Kidney (tissue), 13 donors: ENCODE measurements at regions not wholly inside any gene's neighbourhood (a gene's known extent, or its start where the extent isn't known, plus 50 kb on each side); places are given as distances from the start of the nearest gene placed in this dataset.

ENCODE experiments used
- DNase-seq, 5 donors: peaks; one replicate each; pipeline ENCODE4 v3.0.0-alpha.2; 2013 to 2020
- FAIRE-seq: peaks from 2 replicates; lab custom pipeline; 2012; peaks lifted over from hg19 to GRCh38; lab: Jason Lieb, UNC
- H3K27ac ChIP-seq, 2 donors: one replicate each; pipeline ENCODE4 v1.7.0; 2013; ENCODE audit warnings: low read depth in 2 of 2, low read length in 2 of 2, inconsistent platforms in 1 of 2
- H3K27me3 ChIP-seq: one replicate; pipeline ENCODE4 v1.7.1; 2013; ENCODE audit warnings: low read length, inconsistent platforms; ENCODE audit not compliant: control insufficient read depth, insufficient read depth
- H3K36me3 ChIP-seq, 3 donors: one replicate each; pipeline versions ENCODE4 v1.7.0 to v1.7.1; 2013; ENCODE audit warnings: low read length in 3 of 3, control low read depth in 1 of 3, inconsistent platforms in 1 of 3; ENCODE audit not compliant: insufficient read depth in 3 of 3, control insufficient read depth in 2 of 3
- H3K4me1 ChIP-seq, 3 donors: one replicate each; pipeline versions ENCODE4 v1.7.0 to v1.7.1; 2013; ENCODE audit warnings: low read length in 3 of 3, inconsistent platforms in 1 of 3, low read depth in 1 of 3; ENCODE audit not compliant: control insufficient read depth in 2 of 3, insufficient read depth in 2 of 3
- H3K4me3 ChIP-seq, 3 donors: one replicate each; pipeline versions ENCODE4 v1.7.0 to v1.8.1; 2013; ENCODE audit warnings: low read length in 3 of 3, control low read depth in 1 of 3, inconsistent platforms in 1 of 3
- H3K9ac ChIP-seq, 3 donors: one replicate each; pipeline versions ENCODE4 v1.7.0 to v1.7.1; 2013; ENCODE audit warnings: low read length in 3 of 3, control low read depth in 1 of 3, inconsistent platforms in 1 of 3
- H3K9me3 ChIP-seq, 3 donors: one replicate each; pipeline versions ENCODE4 v1.7.0 to v1.7.1; 2013; ENCODE audit warnings: low read length in 3 of 3, control low read depth in 1 of 3, inconsistent platforms in 1 of 3; ENCODE audit not compliant: control insufficient read depth in 2 of 3, insufficient read depth in 1 of 3
- intact Hi-C: fragments of 100-400 bp; cut with DNase I; formaldehyde crosslinking; loops from one replicate; pipeline ENCODE4 v1.11.1; 2022
- TF ChIP-seq, protein P1 (sequence below): IDR thresholded peaks from 3 replicates; pipeline ENCODE4 v1.5.1; 2012; ENCODE audit warnings: mild to moderate bottlenecking, moderate library complexity, borderline replicate concordance; ENCODE audit not compliant: insufficient read depth; ENCODE audit errors: extremely low read depth
- donor health status: control.
- donor health status: control.
- donor health status: control.
- donor health status: control.
- donor health status: control.
- donor health status: DM: yes; HTN: yes; CAD: no.
- donor health status: Normal renal cell carcinoma (clear cell type).

DNA sequence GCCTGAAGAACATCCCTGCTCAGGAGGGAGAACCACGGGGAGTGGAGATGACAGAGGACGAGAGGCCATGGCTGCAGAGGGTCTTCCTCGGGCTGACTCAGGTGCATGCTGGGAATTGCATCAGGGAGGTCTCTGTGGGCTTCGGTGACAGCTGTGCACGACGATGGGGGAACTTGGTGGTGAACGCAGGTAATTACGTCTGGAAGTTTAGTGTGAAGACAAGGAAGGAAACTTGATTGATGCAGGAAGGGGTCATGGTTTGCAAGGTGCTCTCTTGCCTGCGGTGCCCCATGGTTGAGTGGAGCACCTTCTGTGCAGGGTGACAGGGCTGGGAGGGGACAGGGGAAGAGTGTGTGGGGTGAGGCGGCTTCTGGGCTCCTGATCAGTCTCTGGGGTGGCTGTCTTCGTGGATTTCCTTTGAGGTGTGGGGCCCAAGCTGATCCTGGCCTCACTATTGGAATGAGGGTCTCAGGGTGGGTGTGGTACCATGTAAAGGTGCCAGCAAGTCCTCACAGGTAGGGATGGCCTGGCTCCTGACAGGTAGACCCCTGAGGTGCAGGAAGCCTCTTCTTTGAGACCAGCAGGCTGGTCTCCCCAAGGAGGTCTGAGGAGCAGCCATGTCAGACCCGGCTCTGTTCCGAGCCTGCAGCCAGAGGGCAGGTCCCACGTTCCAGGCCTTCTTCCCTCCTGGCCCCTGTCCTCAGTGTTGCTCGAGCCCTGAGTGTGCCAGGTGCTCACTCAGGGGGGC, 1020.1 kb downstream of the TBC1D22A start:
- Histone ChIP-seq H3K36me3 (no peaks in the 10 kb centered on the region), H3K4me3 (no peak overlapping the region), H3K4me1 (no peaks in the 10 kb centered on the region), H3K9me3 (peaks cover 0 to 2% (median 2%) of the 10 kb centered on the region in 3 donors), H3K27ac (no peak overlapping the region), H3K27me3 (no peaks in the 10 kb centered on the region), H3K9ac (no peak overlapping the region)
- TF ChIP-seq, protein P1, sequence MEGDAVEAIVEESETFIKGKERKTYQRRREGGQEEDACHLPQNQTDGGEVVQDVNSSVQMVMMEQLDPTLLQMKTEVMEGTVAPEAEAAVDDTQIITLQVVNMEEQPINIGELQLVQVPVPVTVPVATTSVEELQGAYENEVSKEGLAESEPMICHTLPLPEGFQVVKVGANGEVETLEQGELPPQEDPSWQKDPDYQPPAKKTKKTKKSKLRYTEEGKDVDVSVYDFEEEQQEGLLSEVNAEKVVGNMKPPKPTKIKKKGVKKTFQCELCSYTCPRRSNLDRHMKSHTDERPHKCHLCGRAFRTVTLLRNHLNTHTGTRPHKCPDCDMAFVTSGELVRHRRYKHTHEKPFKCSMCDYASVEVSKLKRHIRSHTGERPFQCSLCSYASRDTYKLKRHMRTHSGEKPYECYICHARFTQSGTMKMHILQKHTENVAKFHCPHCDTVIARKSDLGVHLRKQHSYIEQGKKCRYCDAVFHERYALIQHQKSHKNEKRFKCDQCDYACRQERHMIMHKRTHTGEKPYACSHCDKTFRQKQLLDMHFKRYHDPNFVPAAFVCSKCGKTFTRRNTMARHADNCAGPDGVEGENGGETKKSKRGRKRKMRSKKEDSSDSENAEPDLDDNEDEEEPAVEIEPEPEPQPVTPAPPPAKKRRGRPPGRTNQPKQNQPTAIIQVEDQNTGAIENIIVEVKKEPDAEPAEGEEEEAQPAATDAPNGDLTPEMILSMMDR: no peak
- DNase-seq (peak in 1 of 5 donors; percentile 46), FAIRE-seq (no peak)
- intact Hi-C loops: no loop called here

DNA sequence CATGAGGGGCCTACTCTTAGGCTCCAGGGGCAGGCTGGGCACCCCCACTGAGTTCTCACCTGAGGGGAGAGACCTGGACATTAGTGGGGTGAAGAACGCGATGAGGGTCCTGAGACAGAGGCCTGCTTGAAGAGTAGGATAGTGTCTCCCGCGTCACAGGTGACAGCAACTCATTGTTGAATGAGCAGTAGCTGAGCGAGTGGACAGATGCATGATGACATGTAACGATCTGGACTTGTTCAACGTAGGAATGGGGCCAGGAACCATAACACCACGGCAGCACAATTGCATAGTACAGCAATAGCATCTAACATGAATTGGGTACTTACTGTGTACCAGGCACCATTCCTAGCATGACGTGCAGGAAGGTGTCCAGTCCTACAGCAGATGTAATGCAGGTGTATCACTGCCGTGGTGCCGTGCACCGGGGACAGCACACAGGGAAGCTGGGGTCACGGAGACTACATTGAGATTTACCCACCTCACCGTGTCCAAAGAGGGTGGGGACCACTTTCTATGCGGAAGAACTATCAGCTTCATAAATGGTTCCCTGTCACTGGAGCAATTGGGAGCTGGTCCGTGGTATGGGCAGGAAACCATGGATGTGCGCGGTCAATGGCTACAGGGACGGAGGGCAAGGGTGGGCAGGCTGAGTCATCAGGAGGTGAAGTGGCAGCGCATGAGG, 1019.1 kb downstream of the TBC1D22A start:
- no peak overlapping the region for H3K4me3 ChIP-seq
- H3K27ac ChIP-seq: no peak overlapping the region
- intact Hi-C loops: no loop called here
- FAIRE-seq (no peak), DNase-seq (no peak)
- no peaks in the 10 kb centered on the region for H3K4me1 ChIP-seq
- no peak overlapping the region for H3K9ac ChIP-seq
- peaks cover 0 to 2% (median 2%) of the 10 kb centered on the region in 3 donors for H3K9me3 ChIP-seq
- TF ChIP-seq, protein P1: no peak
- H3K27me3 ChIP-seq: no peaks in the 10 kb centered on the region
- no peaks in the 10 kb centered on the region for H3K36me3 ChIP-seq

DNA sequence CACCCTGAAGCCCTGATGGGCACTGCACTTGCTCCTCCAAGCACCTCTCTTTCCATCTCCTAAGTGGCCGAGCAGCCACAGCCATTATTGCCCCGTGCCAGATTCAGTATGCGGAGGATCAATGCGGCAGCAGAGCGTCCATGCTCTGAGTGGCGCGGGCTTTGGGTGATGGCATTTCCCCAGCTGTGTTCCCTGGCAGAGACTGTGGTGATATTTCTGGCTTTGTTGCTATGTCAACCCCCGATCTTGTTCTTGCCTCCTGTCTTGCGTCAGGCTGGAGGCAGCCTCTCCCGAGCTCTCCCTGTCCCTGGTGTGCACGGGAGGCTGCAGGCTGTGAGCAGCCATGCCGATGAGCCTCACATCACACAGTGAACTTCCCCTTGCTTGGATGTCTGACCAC, 1018.6 kb downstream of the TBC1D22A start:
- no peak overlapping the region for H3K9ac ChIP-seq
- no peak overlapping the region for H3K27ac ChIP-seq
- intact Hi-C loops: no loop called here
- H3K4me3 ChIP-seq: no peak overlapping the region
- TF ChIP-seq, protein P1: no peak
- FAIRE-seq (no peak), DNase-seq (peak in 1 of 5 donors; percentile 41)
- H3K4me1 ChIP-seq: no peaks in the 10 kb centered on the region
- H3K36me3 ChIP-seq: no peaks in the 10 kb centered on the region
- peaks cover 0 to 2% (median 2%) of the 10 kb centered on the region in 3 donors for H3K9me3 ChIP-seq
- no peaks in the 10 kb centered on the region for H3K27me3 ChIP-seq
